NCI-H128 (cell line): ENCODE measurements at regions not wholly inside any gene's neighbourhood (a gene's known extent, or its start where the extent isn't known, plus 50 kb on each side); places are given as distances from the start of the nearest gene placed in this dataset.
"Not testable (repeated sequence)": the region's sequence is repeated elsewhere in the genome, so short reads cannot be mapped to it uniquely, and the experiment has no call there.

ENCODE experiments used
- DNase-seq: peaks from one replicate; lab custom pipeline; 2025; ENCODE audit not compliant: unreplicated experiment; lab: John Stamatoyannopoulos, UW

GRCh38 chr5:96483878-96484277 lies 50.8 kb upstream of the PCSK1 start:
- no peak for DNase-seq

GRCh38 chr5:96487859-96488258 lies 54.8 kb upstream of the PCSK1 start:
- no peak for DNase-seq

- no peak for DNase-seq
Observed at GRCh38 chr5:96489532-96489931, 56.5 kb upstream of the PCSK1 start.

GRCh38 chr5:96492459-96493047 lies 59.5 kb upstream of the PCSK1 start:
- DNase-seq = no peak

GRCh38 chr5:96493219-96493790 lies 60.3 kb upstream of the PCSK1 start:
- DNase-seq = no peak

- DNase-seq = not testable (repeated sequence)
Observed at GRCh38 chr5:96495412-96495811, 62.4 kb upstream of the PCSK1 start.

- not testable (repeated sequence) for DNase-seq
Observed at GRCh38 chr5:96497027-96497426, 64.0 kb upstream of the PCSK1 start.

GRCh38 chr5:96499753-96500345 lies 66.8 kb upstream of the PCSK1 start:
- no peak for DNase-seq

GRCh38 chr5:96501991-96502646 lies 69.1 kb upstream of the PCSK1 start:
- no peak for DNase-seq

- DNase-seq = peak; percentile 60
Observed at GRCh38 chr5:96503501-96504236, 70.6 kb upstream of the PCSK1 start.

- no peak for DNase-seq
Observed at GRCh38 chr5:96506376-96506775, 73.3 kb upstream of the PCSK1 start.

GRCh38 chr5:96506866-96507527 lies 73.9 kb upstream of the PCSK1 start:
- no peak for DNase-seq

- no peak for DNase-seq
Observed at GRCh38 chr5:96509316-96509715, 76.3 kb upstream of the PCSK1 start.

GRCh38 chr5:96509721-96510350 lies 76.8 kb upstream of the PCSK1 start:
- DNase-seq = no peak

- no peak for DNase-seq
Observed at GRCh38 chr5:96516631-96517071, 83.6 kb upstream of the PCSK1 start.

GRCh38 chr5:96517295-96517694 lies 84.2 kb upstream of the PCSK1 start:
- peak; percentile 24 for DNase-seq

GRCh38 chr5:96520345-96520744 lies 87.3 kb upstream of the PCSK1 start:
- no peak for DNase-seq

- no peak for DNase-seq
Observed at GRCh38 chr5:96522635-96523355, 89.7 kb upstream of the PCSK1 start.

- DNase-seq = no peak
Observed at GRCh38 chr5:96527768-96528661, 95.0 kb upstream of the PCSK1 start.
